K562 (cell line): ENCODE measurements at regions not wholly inside any gene's neighbourhood (a gene's known extent, or its start where the extent isn't known, plus 50 kb on each side); places are given as distances from the start of the nearest gene placed in this dataset.

ENCODE experiments used
- ATAC-seq: fragments of 200-7000 bp; cut with Tn5 transposase; 3 replicates; pipeline ENCODE4 v1.9.1; 2020; ENCODE audit warnings: moderate library complexity
- BruUV-seq: library from RNA; stranded (reverse); fragments of 400-500 nt; replicated peaks from 2 replicates; lab custom pipeline; 2021; lab: Mats Ljungman, UMichigan
- CTCF ChIA-PET: fragments of 300-600 bp; formaldehyde crosslinking; extraction: SDS; loops from one replicate; lab custom pipeline; 2021; ENCODE audit warnings: low intra/inter-chr PET ratio; lab: Yijun Ruan, JAX
- POLR2A ChIA-PET: fragments of 300-600, 350-650 bp; sonication (Branson Sonifier 250); formaldehyde crosslinking; extraction: SDS; loops from one replicate; lab custom pipeline; 2021; ENCODE audit warnings: antibody characterized with exemption, inconsistent platforms; lab: Yijun Ruan, JAX
- DNase-seq, 4 experiments: peaks; one replicate each; pipeline versions ENCODE4 v3.0.0 to v3.0.0-alpha.2; 2011 to 2018; ENCODE audit warnings: low spot score in 3 of 4, mixed read lengths in 3 of 4; ENCODE audit errors: extremely low read depth in 1 of 4
- FAIRE-seq: peaks from 2 replicates; lab custom pipeline; 2011; peaks lifted over from hg19 to GRCh38; lab: Jason Lieb, UNC
- H2AFZ ChIP-seq: 2 replicates; pipeline ENCODE4 v1.6.0; 2011; ENCODE audit warnings: low read depth, low read length, control low read depth, inconsistent platforms
- H3K27ac ChIP-seq: fragments of 200-600 bp; 3 replicates; pipeline ENCODE4 v1.8.0; 2011; ENCODE audit warnings: low read depth, mild to moderate bottlenecking, control low read depth, inconsistent platforms, low read length, moderate library complexity, mixed read lengths; ENCODE audit errors: extremely low read depth
- H3K27me3 ChIP-seq, 2 experiments: fragments of 300-600 bp in 1 of 2; 2 replicates in 1 of 2; 3 replicates in 1 of 2; pipeline versions ENCODE4 v1.6.0 to v1.8.0; 2011; ENCODE audit warnings: inconsistent platforms in 2 of 2, low read length in 2 of 2, mild to moderate bottlenecking in 1 of 2, mixed read lengths in 1 of 2, moderate library complexity in 1 of 2; ENCODE audit not compliant: control insufficient read depth in 2 of 2, insufficient read depth in 2 of 2
- H3K36me3 ChIP-seq: fragments of 300-600 bp; 3 replicates; pipeline ENCODE4 v1.8.0; 2011; ENCODE audit warnings: mild to moderate bottlenecking, low read length, inconsistent platforms; ENCODE audit not compliant: control insufficient read depth, insufficient read depth
- H3K4me1 ChIP-seq, 2 experiments: fragments of 200-600 bp in 1 of 2; replicated peaks in 1 of 2; 2 replicates in 1 of 2; 3 replicates in 1 of 2; pipeline versions ENCODE4 v1.5.1 to v1.8.0; 2011; ENCODE audit warnings: inconsistent platforms in 2 of 2, low read length in 2 of 2, mild to moderate bottlenecking in 1 of 2, mixed read lengths in 1 of 2, moderate library complexity in 1 of 2; ENCODE audit not compliant: control insufficient read depth in 2 of 2, insufficient read depth in 2 of 2
- H3K4me2 ChIP-seq: 2 replicates; pipeline ENCODE4 v1.6.1; 2011; ENCODE audit warnings: low read length, control low read depth, inconsistent platforms, mixed read lengths; ENCODE audit not compliant: insufficient read depth
- H3K4me3 ChIP-seq: fragments of 200-600 bp; sonication (generic), shearing (Covaris generic); 2 replicates; pipeline ENCODE4 v1.5.1; 2016; ENCODE audit warnings: control low read depth, inconsistent platforms
- H3K79me2 ChIP-seq: fragments of 200-600 bp; 3 replicates; pipeline ENCODE4 v1.8.0; 2011; ENCODE audit warnings: low read length, inconsistent platforms; ENCODE audit not compliant: control insufficient read depth, insufficient read depth
- H3K9ac ChIP-seq, 2 experiments: 2 replicates each; pipeline versions ENCODE4 v1.6.0 to v1.6.1; 2011; ENCODE audit warnings: low read depth in 2 of 2, low read length in 2 of 2, control low read depth in 1 of 2, inconsistent platforms in 1 of 2, mild to moderate bottlenecking in 1 of 2, mixed read lengths in 1 of 2; ENCODE audit not compliant: insufficient read depth in 1 of 2
- H3K9me1 ChIP-seq: one replicate; pipeline ENCODE4 v1.6.0; 2011; ENCODE audit warnings: inconsistent platforms, mild to moderate bottlenecking, low read length, moderate library complexity; ENCODE audit not compliant: control insufficient read depth, insufficient read depth
- H3K9me3 ChIP-seq: replicated peaks from 2 replicates; pipeline ENCODE4 v1.5.1; 2011; ENCODE audit warnings: low read depth, low read length, inconsistent platforms; ENCODE audit not compliant: control insufficient read depth, insufficient read depth
- H4K20me1 ChIP-seq: replicated peaks from 2 replicates; pipeline ENCODE4 v1.6.1; 2011; ENCODE audit warnings: low read length, inconsistent platforms, mixed read lengths; ENCODE audit not compliant: control insufficient read depth, insufficient read depth
- ARNT ChIP-seq, 2 experiments: fragments of 450-650 bp; IDR thresholded peaks; 2 replicates each; pipeline ENCODE4 v1.6.1; 2016; ENCODE audit warnings: mild to moderate bottlenecking in 1 of 2
- CCNT2 ChIP-seq: IDR thresholded peaks from 2 replicates; pipeline ENCODE4 v1.6.1; 2011; ENCODE audit warnings: borderline replicate concordance, low read depth, mild to moderate bottlenecking, moderate library complexity, mixed read lengths, low read length; ENCODE audit not compliant: insufficient read length; ENCODE audit errors: extremely low read depth
- FOXK1 ChIP-seq: sonication (generic); formaldehyde crosslinking; IDR thresholded peaks from 2 replicates; pipeline ENCODE4 v1.8.0; 2022; ENCODE audit warnings: missing genetic modification reagents, mild to moderate bottlenecking, borderline replicate concordance
- ILK ChIP-seq: fragments of 450-650 bp; IDR thresholded peaks from 2 replicates; pipeline ENCODE4 v1.6.1; 2016; ENCODE audit warnings: missing genetic modification characterization, low read depth, mild to moderate bottlenecking, missing compliant biosample characterization, moderate library complexity, borderline replicate concordance
- KLF6 ChIP-seq: fragments of 250-450 bp; sonication (Bioruptor Pico); IDR thresholded peaks from 2 replicates; pipeline ENCODE4 v1.4.0; 2020; ENCODE audit warnings: mild to moderate bottlenecking, moderate library complexity, borderline replicate concordance
- MECOM ChIP-seq: fragments of 250-450 bp; sonication (Bioruptor Pico); IDR thresholded peaks from 2 replicates; pipeline ENCODE4 v1.8.0; 2022; ENCODE audit warnings: inconsistent platforms
- MEIS2 ChIP-seq: fragments of 450-650 bp; IDR thresholded peaks from 2 replicates; pipeline ENCODE4 v1.6.1; 2014; ENCODE audit warnings: mild to moderate bottlenecking; ENCODE audit not compliant: partially characterized antibody
- NCOA4 ChIP-seq: fragments of 450-650 bp; IDR thresholded peaks from 2 replicates; pipeline ENCODE4 v1.6.1; 2018; ENCODE audit warnings: mild to moderate bottlenecking; ENCODE audit not compliant: partially characterized antibody
- PHF20 ChIP-seq: fragments of 450-650 bp; IDR thresholded peaks from 2 replicates; pipeline ENCODE4 v1.6.1; 2018; ENCODE audit not compliant: partially characterized antibody
- POLR2G ChIP-seq: fragments of 200-400 bp; formaldehyde crosslinking; IDR thresholded peaks from 2 replicates; pipeline ENCODE4 v1.6.1; 2017; ENCODE audit warnings: low read depth, mild to moderate bottlenecking, antibody characterized with exemption, low read length, moderate library complexity
- SRSF9 ChIP-seq: fragments of 200-400 bp; formaldehyde crosslinking; IDR thresholded peaks from 2 replicates; pipeline ENCODE4 v1.6.1; 2017; ENCODE audit warnings: low read depth, low read length, borderline replicate concordance
- TAF7 ChIP-seq: fragments of 450-650 bp; IDR thresholded peaks from 2 replicates; pipeline ENCODE4 v1.6.1; 2016; ENCODE audit warnings: missing genetic modification characterization, missing compliant biosample characterization
- TAF9B ChIP-seq: fragments of 450-650 bp; IDR thresholded peaks from 2 replicates; pipeline ENCODE4 v1.6.1; 2018; ENCODE audit warnings: mild to moderate bottlenecking; ENCODE audit not compliant: partially characterized antibody
- YBX1 ChIP-seq: fragments of 450-650 bp; IDR thresholded peaks from 2 replicates; pipeline ENCODE4 v1.7.1; 2016; ENCODE audit warnings: mild to moderate bottlenecking
- ZNF766 ChIP-seq: fragments of 200-800 bp; sonication (Bioruptor generic); conservative IDR thresholded peaks from 2 replicates; pipeline ENCODE4 v1.6.1; 2016; ENCODE audit warnings: missing genetic modification characterization, missing compliant biosample characterization
- WGBS: fragments of 100-300 bp; shearing (Covaris generic); methylation state at CpG from one replicate; pipeline ENCODE4 v1.1.6; 2016; ENCODE audit warnings: low coverage, mixed read lengths; ENCODE audit not compliant: insufficient coverage; ENCODE audit errors: missing lambda C conversion rate; 5-methylcytosine and 5-hydroxymethylcytosine counted together
- in situ Hi-C: fragments of 300-500 bp; cut with MboI; formaldehyde crosslinking; loops from 4 replicates; pipeline ENCODE4 v1.15.0; 2018; ENCODE audit warnings: inconsistent platforms, mixed read lengths
- intact Hi-C: fragments of 100-400 bp; cut with micrococcal nuclease; formaldehyde crosslinking; loops from 2 replicates; pipeline ENCODE4 v1.14.2; 2022
- TF ChIP-seq, protein P1 (sequence below): fragments of 250-450 bp; sonication (Bioruptor Pico); IDR thresholded peaks from 2 replicates; pipeline ENCODE4 v1.5.1; 2021; ENCODE audit warnings: mild to moderate bottlenecking
- TF ChIP-seq, protein P2 (sequence below): fragments of 200-800 bp; sonication (Bioruptor generic); IDR thresholded peaks from 2 replicates; pipeline ENCODE4 v1.6.1; 2017; ENCODE audit warnings: missing genetic modification characterization, missing compliant biosample characterization
- TF ChIP-seq, protein P3 (sequence below): fragments of 250-450 bp; sonication (Bioruptor Pico); IDR thresholded peaks from 2 replicates; pipeline ENCODE4 v1.8.0; 2021; ENCODE audit warnings: moderate library complexity, mild to moderate bottlenecking, inconsistent platforms

DNA sequence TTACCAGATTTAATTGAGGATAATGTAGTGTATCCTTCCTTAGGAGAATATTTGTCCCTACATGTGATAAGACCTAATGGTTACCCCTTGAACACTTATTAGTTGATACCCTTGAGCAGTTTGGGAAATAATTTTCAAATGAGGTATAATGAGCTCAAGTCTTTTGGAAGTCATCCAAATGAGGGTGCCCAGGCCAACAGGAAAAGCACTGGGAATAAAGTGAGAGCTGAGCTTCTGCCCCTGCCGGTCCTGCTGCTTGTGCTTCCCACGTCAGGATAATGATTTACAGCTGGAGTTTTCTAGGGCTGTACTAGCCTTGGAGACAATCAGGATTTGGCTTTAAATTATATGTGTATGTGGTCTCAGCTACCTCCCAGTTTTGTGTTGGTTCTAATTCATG is 178.8 kb upstream of the FRMD6 start:
- H3K9ac ChIP-seq = no peak overlapping the region
- H3K9me3 ChIP-seq = no peaks in the 10 kb centered on the region
- no peak for ATAC-seq
- H3K9me1 ChIP-seq = no peaks in the 10 kb centered on the region
- intact Hi-C loops (no loop called here), in situ Hi-C loops (no loop called here)
- no peaks in the 10 kb centered on the region for H3K36me3 ChIP-seq
- no TSS peak for BruUV-seq
- H3K4me3 ChIP-seq = no peak overlapping the region
- no peak for DNase-seq
- H3K4me2 ChIP-seq = no peak overlapping the region
- FAIRE-seq = no peak
- no peak overlapping the region for H3K27ac ChIP-seq
- no peaks in the 10 kb centered on the region for H3K27me3 ChIP-seq
- H3K4me1 ChIP-seq = no peaks in the 10 kb centered on the region
- no peak overlapping the region for H2AFZ ChIP-seq
- ChIA-PET POLR2A (no interaction called here), CTCF (no interaction called here)
- WGBS = 0% methylated on average over 2 of the region's 2 CpGs
- TF ChIP-seq SRSF9 (no peak), TAF9B (no peak), ARNT (IDR thresholded peaks at IDR 0.05) (no peak), YBX1 (no peak), MECOM (no peak), TAF7 (tag) (no peak), FOXK1 (CRISPR knock-in tag) (no peak), MEIS2 (no peak), KLF6 (no peak), PHF20 (no peak), POLR2G (no peak), ZNF766 (CRISPR knock-in tag) (no peak), CCNT2 (no peak), NCOA4 (no peak), ILK (no peak)
- TF ChIP-seq, protein P1, sequence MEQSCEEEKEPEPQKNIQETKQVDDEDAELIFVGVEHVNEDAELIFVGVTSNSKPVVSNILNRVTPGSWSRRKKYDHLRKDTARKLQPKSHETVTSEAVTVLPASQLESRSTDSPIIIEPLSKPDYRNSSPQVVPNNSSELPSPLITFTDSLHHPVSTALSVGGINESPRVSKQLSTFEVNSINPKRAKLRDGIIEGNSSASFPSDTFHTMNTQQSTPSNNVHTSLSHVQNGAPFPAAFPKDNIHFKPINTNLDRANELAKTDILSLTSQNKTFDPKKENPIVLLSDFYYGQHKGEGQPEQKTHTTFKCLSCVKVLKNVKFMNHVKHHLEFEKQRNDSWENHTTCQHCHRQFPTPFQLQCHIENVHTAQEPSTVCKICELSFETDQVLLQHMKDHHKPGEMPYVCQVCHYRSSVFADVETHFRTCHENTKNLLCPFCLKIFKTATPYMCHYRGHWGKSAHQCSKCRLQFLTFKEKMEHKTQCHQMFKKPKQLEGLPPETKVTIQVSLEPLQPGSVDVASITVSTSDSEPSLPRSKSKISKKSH (CRISPR knock-in tag) = no peak
- TF ChIP-seq, protein P2, sequence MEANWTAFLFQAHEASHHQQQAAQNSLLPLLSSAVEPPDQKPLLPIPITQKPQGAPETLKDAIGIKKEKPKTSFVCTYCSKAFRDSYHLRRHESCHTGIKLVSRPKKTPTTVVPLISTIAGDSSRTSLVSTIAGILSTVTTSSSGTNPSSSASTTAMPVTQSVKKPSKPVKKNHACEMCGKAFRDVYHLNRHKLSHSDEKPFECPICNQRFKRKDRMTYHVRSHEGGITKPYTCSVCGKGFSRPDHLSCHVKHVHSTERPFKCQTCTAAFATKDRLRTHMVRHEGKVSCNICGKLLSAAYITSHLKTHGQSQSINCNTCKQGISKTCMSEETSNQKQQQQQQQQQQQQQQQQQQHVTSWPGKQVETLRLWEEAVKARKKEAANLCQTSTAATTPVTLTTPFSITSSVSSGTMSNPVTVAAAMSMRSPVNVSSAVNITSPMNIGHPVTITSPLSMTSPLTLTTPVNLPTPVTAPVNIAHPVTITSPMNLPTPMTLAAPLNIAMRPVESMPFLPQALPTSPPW = no peak
- TF ChIP-seq, protein P3, sequence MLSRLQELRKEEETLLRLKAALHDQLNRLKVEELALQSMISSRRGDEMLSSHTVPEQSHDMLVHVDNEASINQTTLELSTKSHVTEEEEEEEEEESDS = no peak
- no peaks in the 10 kb centered on the region for H4K20me1 ChIP-seq
- no peaks in the 10 kb centered on the region for H3K79me2 ChIP-seq
